IMR-90 (cell line): ENCODE measurements at regions not wholly inside any gene's neighbourhood (a gene's known extent, or its start where the extent isn't known, plus 50 kb on each side); places are given as distances from the start of the nearest gene placed in this dataset.

Experiments used
- ATAC-seq: fragments of 200-7000 bp; cut with Tn5 transposase; 2 replicates; pipeline ENCODE4 v1.9.1; 2020; ENCODE audit warnings: low read depth, mild to moderate bottlenecking, moderate library complexity
- BruUV-seq: library from RNA; stranded (reverse); fragments of 400-500 nt; replicated peaks from 2 replicates; lab custom pipeline; 2021; lab: Mats Ljungman, UMichigan
- CTCF ChIA-PET: fragments of 300-600 bp; formaldehyde crosslinking; extraction: SDS; loops from one replicate; lab custom pipeline; 2021; ENCODE audit warnings: antibody characterized with exemption; lab: Yijun Ruan, JAX
- POLR2A ChIA-PET: fragments of 300-600 bp; sonication (Branson Sonifier 250); formaldehyde crosslinking; loops from one replicate; lab custom pipeline; 2022; ENCODE audit warnings: antibody characterized with exemption; ENCODE audit not compliant: unreplicated experiment; lab: Charles Lee
- DNase-seq: peaks from one replicate; pipeline ENCODE4 v3.0.0; 2013
- H2AFZ ChIP-seq: replicated peaks from 2 replicates; pipeline ENCODE3; 2013; ENCODE audit warnings: low read length, mild to moderate bottlenecking; ENCODE audit not compliant: poor library complexity
- H2AK5ac ChIP-seq: 2 replicates; pipeline ENCODE4 v1.6.1; 2013; ENCODE audit warnings: low read depth, low read length, inconsistent platforms
- H2AK9ac ChIP-seq: replicated peaks from 2 replicates; pipeline ENCODE3; 2013; ENCODE audit warnings: mild to moderate bottlenecking, low read depth, low read length, moderate library complexity; ENCODE audit not compliant: poor library complexity
- H2BK120ac ChIP-seq: 2 replicates; pipeline ENCODE4 v1.6.1; 2013; ENCODE audit warnings: low read depth, low read length, inconsistent platforms
- H2BK15ac ChIP-seq: 3 replicates; pipeline ENCODE4 v1.6.1; 2013; ENCODE audit warnings: low read depth, low read length, inconsistent platforms
- H2BK20ac ChIP-seq: 2 replicates; pipeline ENCODE4 v1.6.1; 2013; ENCODE audit warnings: low read depth, mild to moderate bottlenecking, inconsistent platforms, low read length, moderate library complexity
- H2BK5ac ChIP-seq: 2 replicates; pipeline ENCODE4 v1.6.1; 2013; ENCODE audit warnings: mild to moderate bottlenecking, low read depth, low read length, inconsistent platforms; ENCODE audit not compliant: poor library complexity, severe bottlenecking
- H3K14ac ChIP-seq: replicated peaks from 2 replicates; pipeline ENCODE4 v1.6.1; 2013; ENCODE audit warnings: low read depth, low read length, inconsistent platforms
- H3K18ac ChIP-seq: 2 replicates; pipeline ENCODE4 v1.6.1; 2013; ENCODE audit warnings: low read depth, low read length, control low read depth
- H3K23ac ChIP-seq: 2 replicates; pipeline ENCODE4 v1.6.1; 2013; ENCODE audit warnings: low read depth, low read length, inconsistent platforms
- H3K27ac ChIP-seq: 2 replicates; pipeline ENCODE4 v1.5.1; 2013; ENCODE audit warnings: mild to moderate bottlenecking, control low read depth, low read length; ENCODE audit not compliant: insufficient read depth
- H3K27me3 ChIP-seq: 2 replicates; pipeline ENCODE4 v1.6.1; 2013; ENCODE audit warnings: low read length; ENCODE audit not compliant: control insufficient read depth, insufficient read depth
- H3K36me3 ChIP-seq: 2 replicates; pipeline ENCODE4 v1.6.1; 2013; ENCODE audit warnings: low read length, mixed read lengths; ENCODE audit not compliant: control insufficient read depth, insufficient read depth
- H3K4ac ChIP-seq: 2 replicates; pipeline ENCODE4 v1.6.1; 2013; ENCODE audit warnings: low read depth, low read length, inconsistent platforms
- H3K4me1 ChIP-seq: 2 replicates; pipeline ENCODE4 v1.6.1; 2013; ENCODE audit warnings: low read length, mixed read lengths; ENCODE audit not compliant: control insufficient read depth, insufficient read depth
- H3K4me2 ChIP-seq: 2 replicates; pipeline ENCODE4 v1.6.1; 2013; ENCODE audit warnings: low read depth, mild to moderate bottlenecking, control low read depth, low read length, moderate library complexity
- H3K4me3 ChIP-seq: 2 replicates; pipeline ENCODE4 v1.5.1; 2013; ENCODE audit warnings: low read depth, mild to moderate bottlenecking, control low read depth, low read length, moderate library complexity; ENCODE audit not compliant: insufficient read depth
- H3K56ac ChIP-seq: 2 replicates; pipeline ENCODE4 v1.6.1; 2013; ENCODE audit warnings: low read length, inconsistent platforms; ENCODE audit not compliant: insufficient read depth; ENCODE audit errors: extremely low read depth
- H3K79me1 ChIP-seq, 2 experiments: 2 replicates each; pipeline ENCODE4 v1.6.1; 2013; ENCODE audit warnings: low read length in 2 of 2, inconsistent platforms in 1 of 2, low read depth in 1 of 2
- H3K9ac ChIP-seq: 2 replicates; pipeline ENCODE4 v1.6.1; 2013; ENCODE audit warnings: low read depth, low read length, control low read depth
- H3K9me1 ChIP-seq: 2 replicates; pipeline ENCODE4 v1.6.1; 2013; ENCODE audit warnings: low read length, inconsistent platforms; ENCODE audit not compliant: insufficient read depth
- H3K9me3 ChIP-seq: 2 replicates; pipeline ENCODE4 v1.6.1; 2013; ENCODE audit warnings: low read length; ENCODE audit not compliant: control insufficient read depth, insufficient read depth
- H4K20me1 ChIP-seq: 2 replicates; pipeline ENCODE4 v1.6.1; 2013; ENCODE audit warnings: low read length, inconsistent platforms; ENCODE audit not compliant: insufficient read depth
- H4K5ac ChIP-seq: 2 replicates; pipeline ENCODE4 v1.6.1; 2013; ENCODE audit warnings: mild to moderate bottlenecking, low read depth, low read length, control low read depth
- H4K8ac ChIP-seq, 2 experiments: 2 replicates each; pipeline ENCODE4 v1.6.1; 2013; ENCODE audit warnings: low read depth in 2 of 2, low read length in 2 of 2, control low read depth in 1 of 2, inconsistent platforms in 1 of 2
- H4K91ac ChIP-seq: 2 replicates; pipeline ENCODE4 v1.6.1; 2013; ENCODE audit warnings: low read depth, low read length, inconsistent platforms; ENCODE audit not compliant: insufficient read depth
- BHLHE40 ChIP-seq: fragments of 150-350 bp; IDR thresholded peaks from 2 replicates; pipeline ENCODE4 v1.6.1; 2016; ENCODE audit warnings: mild to moderate bottlenecking, low read depth, low read length
- CEBPB ChIP-seq: IDR thresholded peaks from 2 replicates; pipeline ENCODE4 v1.6.1; 2012; ENCODE audit warnings: low read depth, low read length, improper control_type of control experiment
- CHD1 ChIP-seq: IDR thresholded peaks from 2 replicates; pipeline ENCODE4 v1.6.1; 2012; ENCODE audit warnings: low read depth, low read length, improper control_type of control experiment
- CTCF ChIP-seq: conservative IDR thresholded peaks from 2 replicates; pipeline ENCODE4 v1.5.1; 2012; ENCODE audit warnings: mild to moderate bottlenecking, low read depth, low read length, improper control_type of control experiment
- MAFK ChIP-seq: IDR thresholded peaks from 2 replicates; pipeline ENCODE4 v1.6.1; 2012; ENCODE audit warnings: low read depth, low read length, improper control_type of control experiment
- MXI1 ChIP-seq: IDR thresholded peaks from 2 replicates; pipeline ENCODE4 v1.6.1; 2012; ENCODE audit warnings: low read depth, mild to moderate bottlenecking, low read length, moderate library complexity, borderline replicate concordance
- NFE2L2 ChIP-seq: fragments of 150-350 bp; IDR thresholded peaks from 2 replicates; pipeline ENCODE4 v1.6.1; 2016; ENCODE audit warnings: low read depth, mild to moderate bottlenecking, low read length
- POLR2A ChIP-seq: IDR thresholded peaks from 2 replicates; pipeline ENCODE4 v1.6.1; 2012; ENCODE audit warnings: mild to moderate bottlenecking, low read depth, low read length
- RAD21 ChIP-seq: IDR thresholded peaks from 2 replicates; pipeline ENCODE4 v1.6.1; 2012; ENCODE audit warnings: low read length, improper control_type of control experiment
- RCOR1 ChIP-seq: IDR thresholded peaks from 2 replicates; pipeline ENCODE4 v1.6.1; 2012; ENCODE audit warnings: mild to moderate bottlenecking, low read length, improper control_type of control experiment; ENCODE audit not compliant: insufficient replicate concordance
- RFX5 ChIP-seq: IDR thresholded peaks from 2 replicates; pipeline ENCODE4 v1.8.0; 2012; ENCODE audit warnings: low read depth, mild to moderate bottlenecking, low read length, moderate library complexity
- SMC3 ChIP-seq: fragments of 150-350 bp; IDR thresholded peaks from 2 replicates; pipeline ENCODE4 v1.6.1; 2016; ENCODE audit warnings: low read depth, mild to moderate bottlenecking, antibody characterized with exemption, low read length, moderate library complexity
- USF2 ChIP-seq: fragments of 150-350 bp; IDR thresholded peaks from 2 replicates; pipeline ENCODE4 v1.6.1; 2017; ENCODE audit warnings: mild to moderate bottlenecking, antibody characterized with exemption, low read length, low read depth
- WGBS, 2 experiments: methylation state at CpG; one replicate each; pipeline versions ENCODE4 v1.1.5 to v1.1.7; 2013; ENCODE audit warnings: missing lambda C conversion rate in 2 of 2; ENCODE audit not compliant: insufficient read length in 1 of 2; ENCODE audit errors: extremely low coverage in 2 of 2; 5-methylcytosine and 5-hydroxymethylcytosine counted together
- dilution Hi-C: fragments of 300-500 bp; cut with HindIII; formaldehyde crosslinking; loops from one replicate; pipeline ENCODE4 v1.14.3; 2018; ENCODE audit warnings: low sequenced_read_pairs; ENCODE audit not compliant: unreplicated experiment
- in situ Hi-C: fragments of 300-500 bp; cut with MboI; formaldehyde crosslinking; loops from 3 replicates; pipeline ENCODE4 v1.14.3; 2019; ENCODE audit warnings: low sequenced_read_pairs, inconsistent platforms, mixed read lengths
- intact Hi-C: fragments of 100-400 bp; cut with micrococcal nuclease; formaldehyde crosslinking; loops from 2 replicates; pipeline ENCODE4 v1.10.0; 2022
- TF ChIP-seq, protein P1 (sequence below): fragments of 150-350 bp; IDR thresholded peaks from 2 replicates; pipeline ENCODE4 v1.6.1; 2016; ENCODE audit warnings: low read depth, mild to moderate bottlenecking, low read length, moderate library complexity, borderline replicate concordance

- Histone ChIP-seq H2BK20ac (no peak overlapping the region), H3K9me1 (no peaks in the 10 kb centered on the region), H4K5ac (no peak overlapping the region), H3K36me3 (no peaks in the 10 kb centered on the region), H2BK120ac (no peak overlapping the region), H4K91ac (no peak overlapping the region), H4K8ac (no peak overlapping the region), H4K20me1 (no peaks in the 10 kb centered on the region), H3K18ac (no peak overlapping the region), H3K4me2 (no peak overlapping the region), H3K27me3 (no peaks in the 10 kb centered on the region), H3K4me1 (no peaks in the 10 kb centered on the region), H3K4ac (no peak overlapping the region), H2AK9ac (no peak overlapping the region), H2AK5ac (no peak overlapping the region), H3K27ac (no peak overlapping the region), H2BK5ac (no peak overlapping the region), H3K23ac (no peak overlapping the region), H3K4me3 (no peak overlapping the region), H3K56ac (no peak overlapping the region), H3K79me1 (no peaks in the 10 kb centered on the region), H3K14ac (no peak overlapping the region), H2AFZ (no peak overlapping the region), H3K9ac (no peak overlapping the region), H2BK15ac (no peak overlapping the region), H3K9me3 (no peaks in the 10 kb centered on the region)
- dilution Hi-C loops, result no loop called here
- POLR2A ChIA-PET, result no interaction called here
- CTCF ChIA-PET, result no interaction called here
- intact Hi-C loops, result no loop called here
- ATAC-seq (no peak), DNase-seq (no peak)
- TF ChIP-seq CHD1 (no peak), BHLHE40 (no peak), POLR2A (no peak), NFE2L2 (no peak), USF2 (no peak), CEBPB (no peak), CTCF (no peak), RCOR1 (no peak), MXI1 (no peak), MAFK (no peak), RAD21 (no peak), SMC3 (no peak), RFX5 (no peak)
- TF ChIP-seq, protein P1, sequence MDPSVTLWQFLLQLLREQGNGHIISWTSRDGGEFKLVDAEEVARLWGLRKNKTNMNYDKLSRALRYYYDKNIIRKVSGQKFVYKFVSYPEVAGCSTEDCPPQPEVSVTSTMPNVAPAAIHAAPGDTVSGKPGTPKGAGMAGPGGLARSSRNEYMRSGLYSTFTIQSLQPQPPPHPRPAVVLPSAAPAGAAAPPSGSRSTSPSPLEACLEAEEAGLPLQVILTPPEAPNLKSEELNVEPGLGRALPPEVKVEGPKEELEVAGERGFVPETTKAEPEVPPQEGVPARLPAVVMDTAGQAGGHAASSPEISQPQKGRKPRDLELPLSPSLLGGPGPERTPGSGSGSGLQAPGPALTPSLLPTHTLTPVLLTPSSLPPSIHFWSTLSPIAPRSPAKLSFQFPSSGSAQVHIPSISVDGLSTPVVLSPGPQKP, result no peak
- BruUV-seq, result no TSS peak
- in situ Hi-C loops, result no loop called here
- WGBS, 2 experiments, result no CpG with 5 or more reads among the region's 2 CpGs
Measured at GRCh38 chr6:68167604-68168003, 467.5 kb upstream of the ADGRB3 start.
